HL-60 (cell line): ENCODE measurements at regions not wholly inside any gene's neighbourhood (a gene's known extent, or its start where the extent isn't known, plus 50 kb on each side); places are given as distances from the start of the nearest gene placed in this dataset.

Experiments
- DNase-seq, 2 experiments: peaks; one replicate each; pipeline ENCODE4 v3.0.0-alpha.2; 2010 to 2020; ENCODE audit warnings: low read depth in 1 of 2, low spot score in 1 of 2
- H3K27ac ChIP-seq: fragments of 250-450 bp; sonication (Bioruptor Pico); replicated peaks from 2 replicates; pipeline ENCODE4 v1.5.1; 2020; ENCODE audit warnings: mild to moderate bottlenecking, moderate library complexity
- H3K27me3 ChIP-seq: fragments of 250-450 bp; sonication (Bioruptor Pico); 2 replicates; pipeline ENCODE4 v1.5.1; 2021; ENCODE audit warnings: mild to moderate bottlenecking, moderate library complexity; ENCODE audit not compliant: insufficient read depth, poor library complexity, severe bottlenecking
- H3K4me3 ChIP-seq: replicated peaks from 2 replicates; pipeline ENCODE4 v1.5.1; 2011; ENCODE audit warnings: mild to moderate bottlenecking, control low read depth, low read length; ENCODE audit not compliant: insufficient read depth
- GABPA ChIP-seq: IDR thresholded peaks from 2 replicates; pipeline ENCODE4 v1.6.1; 2012; ENCODE audit warnings: low read depth
- POLR2AphosphoS5 ChIP-seq: IDR thresholded peaks from 2 replicates; pipeline ENCODE4 v1.6.1; 2012; ENCODE audit warnings: low read depth
- SPI1 ChIP-seq: IDR thresholded peaks from 2 replicates; pipeline ENCODE4 v1.6.1; 2012; ENCODE audit warnings: low read depth, mild to moderate bottlenecking, borderline replicate concordance
- TF ChIP-seq, protein P1 (sequence below): IDR thresholded peaks from one replicate; pipeline ENCODE4 v1.5.1; 2011; ENCODE audit warnings: low read length, control low read depth, inconsistent platforms; ENCODE audit not compliant: insufficient read depth
- TF ChIP-seq, protein P2 (sequence below): IDR thresholded peaks from 2 replicates; pipeline ENCODE4 v1.6.1; 2012; ENCODE audit warnings: low read depth; ENCODE audit not compliant: insufficient replicate concordance

DNA sequence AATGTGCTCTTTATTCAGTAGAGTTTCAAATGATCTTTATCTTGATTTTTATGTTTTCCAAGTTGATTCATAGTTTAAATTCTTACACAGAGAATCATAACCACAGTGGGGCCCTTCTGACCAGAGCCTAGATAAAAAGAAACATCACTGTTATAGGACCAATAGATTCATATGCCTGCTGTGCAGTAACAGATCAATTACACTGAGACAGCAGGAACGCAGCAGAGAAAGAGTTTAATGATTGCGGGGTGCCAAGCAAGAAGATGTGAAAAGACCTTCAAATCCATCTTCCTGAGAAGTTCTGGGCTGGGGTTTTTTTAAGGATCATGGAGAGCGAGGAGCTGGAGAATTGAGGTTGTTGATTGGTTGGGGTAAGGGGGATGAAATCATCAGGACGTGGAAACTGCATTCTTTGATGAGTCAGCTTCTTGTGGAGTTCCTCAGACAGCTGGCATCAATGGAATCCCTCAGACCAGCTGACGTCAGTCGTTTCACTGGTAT, 346.6 kb downstream of the TBC1D4 start:
- DNase-seq, result no peak
- Histone ChIP-seq H3K27me3 (no peaks in the 10 kb centered on the region), H3K4me3 (no peak overlapping the region), H3K27ac (no peak overlapping the region)
- TF ChIP-seq, protein P1, sequence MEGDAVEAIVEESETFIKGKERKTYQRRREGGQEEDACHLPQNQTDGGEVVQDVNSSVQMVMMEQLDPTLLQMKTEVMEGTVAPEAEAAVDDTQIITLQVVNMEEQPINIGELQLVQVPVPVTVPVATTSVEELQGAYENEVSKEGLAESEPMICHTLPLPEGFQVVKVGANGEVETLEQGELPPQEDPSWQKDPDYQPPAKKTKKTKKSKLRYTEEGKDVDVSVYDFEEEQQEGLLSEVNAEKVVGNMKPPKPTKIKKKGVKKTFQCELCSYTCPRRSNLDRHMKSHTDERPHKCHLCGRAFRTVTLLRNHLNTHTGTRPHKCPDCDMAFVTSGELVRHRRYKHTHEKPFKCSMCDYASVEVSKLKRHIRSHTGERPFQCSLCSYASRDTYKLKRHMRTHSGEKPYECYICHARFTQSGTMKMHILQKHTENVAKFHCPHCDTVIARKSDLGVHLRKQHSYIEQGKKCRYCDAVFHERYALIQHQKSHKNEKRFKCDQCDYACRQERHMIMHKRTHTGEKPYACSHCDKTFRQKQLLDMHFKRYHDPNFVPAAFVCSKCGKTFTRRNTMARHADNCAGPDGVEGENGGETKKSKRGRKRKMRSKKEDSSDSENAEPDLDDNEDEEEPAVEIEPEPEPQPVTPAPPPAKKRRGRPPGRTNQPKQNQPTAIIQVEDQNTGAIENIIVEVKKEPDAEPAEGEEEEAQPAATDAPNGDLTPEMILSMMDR, result no peak
- TF ChIP-seq POLR2AphosphoS5, result no peak
- TF ChIP-seq, protein P2, sequence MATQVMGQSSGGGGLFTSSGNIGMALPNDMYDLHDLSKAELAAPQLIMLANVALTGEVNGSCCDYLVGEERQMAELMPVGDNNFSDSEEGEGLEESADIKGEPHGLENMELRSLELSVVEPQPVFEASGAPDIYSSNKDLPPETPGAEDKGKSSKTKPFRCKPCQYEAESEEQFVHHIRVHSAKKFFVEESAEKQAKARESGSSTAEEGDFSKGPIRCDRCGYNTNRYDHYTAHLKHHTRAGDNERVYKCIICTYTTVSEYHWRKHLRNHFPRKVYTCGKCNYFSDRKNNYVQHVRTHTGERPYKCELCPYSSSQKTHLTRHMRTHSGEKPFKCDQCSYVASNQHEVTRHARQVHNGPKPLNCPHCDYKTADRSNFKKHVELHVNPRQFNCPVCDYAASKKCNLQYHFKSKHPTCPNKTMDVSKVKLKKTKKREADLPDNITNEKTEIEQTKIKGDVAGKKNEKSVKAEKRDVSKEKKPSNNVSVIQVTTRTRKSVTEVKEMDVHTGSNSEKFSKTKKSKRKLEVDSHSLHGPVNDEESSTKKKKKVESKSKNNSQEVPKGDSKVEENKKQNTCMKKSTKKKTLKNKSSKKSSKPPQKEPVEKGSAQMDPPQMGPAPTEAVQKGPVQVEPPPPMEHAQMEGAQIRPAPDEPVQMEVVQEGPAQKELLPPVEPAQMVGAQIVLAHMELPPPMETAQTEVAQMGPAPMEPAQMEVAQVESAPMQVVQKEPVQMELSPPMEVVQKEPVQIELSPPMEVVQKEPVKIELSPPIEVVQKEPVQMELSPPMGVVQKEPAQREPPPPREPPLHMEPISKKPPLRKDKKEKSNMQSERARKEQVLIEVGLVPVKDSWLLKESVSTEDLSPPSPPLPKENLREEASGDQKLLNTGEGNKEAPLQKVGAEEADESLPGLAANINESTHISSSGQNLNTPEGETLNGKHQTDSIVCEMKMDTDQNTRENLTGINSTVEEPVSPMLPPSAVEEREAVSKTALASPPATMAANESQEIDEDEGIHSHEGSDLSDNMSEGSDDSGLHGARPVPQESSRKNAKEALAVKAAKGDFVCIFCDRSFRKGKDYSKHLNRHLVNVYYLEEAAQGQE, result no peak
- TF ChIP-seq SPI1, result no peak
- TF ChIP-seq GABPA, result no peak

DNA sequence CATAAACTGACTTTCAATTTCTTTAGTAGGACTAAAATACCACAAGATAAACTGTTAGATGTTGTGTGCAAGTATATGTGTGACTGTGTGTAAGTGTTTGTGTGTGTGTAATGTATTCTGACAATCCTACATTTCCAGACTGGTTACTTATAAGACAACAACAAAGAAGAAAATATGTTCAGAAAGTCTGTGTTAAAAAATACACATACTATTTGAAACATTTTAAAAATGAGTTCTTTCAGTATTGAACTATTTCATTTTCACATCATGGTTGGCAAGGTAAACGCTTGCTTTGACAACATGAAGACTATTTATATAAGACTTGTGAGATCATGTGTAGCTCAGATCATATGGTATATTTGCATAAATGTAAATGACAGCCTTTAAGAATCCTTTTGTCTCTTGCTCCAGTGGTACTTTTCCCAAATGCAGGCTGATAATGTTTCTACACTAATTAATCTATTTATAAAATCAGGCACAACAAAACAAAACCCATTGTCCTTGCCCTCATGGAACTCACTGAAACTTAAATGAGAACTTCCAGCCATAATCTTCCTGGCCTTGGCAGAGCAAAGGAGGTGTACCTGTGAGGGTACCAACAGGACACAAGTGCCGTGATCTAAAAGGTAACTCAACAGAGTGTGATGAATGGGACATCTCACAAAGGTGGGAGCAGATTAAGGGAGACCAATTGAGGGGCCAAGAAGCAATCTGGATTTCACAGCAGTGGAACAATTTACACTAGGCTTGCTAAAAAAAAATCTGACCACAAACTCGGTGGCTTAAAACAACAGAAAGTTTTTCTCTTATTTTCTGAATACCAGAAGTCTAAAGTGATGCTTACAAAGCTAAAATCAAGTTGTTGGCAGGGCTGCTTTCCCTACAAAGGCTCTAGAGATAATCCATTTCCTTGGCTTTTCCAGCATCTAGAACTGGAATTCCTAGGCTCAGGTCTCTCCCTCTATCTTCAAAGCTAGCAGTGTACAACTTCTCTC, 349.0 kb downstream of the TBC1D4 start:
- TF ChIP-seq, protein P2, result no peak
- TF ChIP-seq, protein P1, result no peak
- TF ChIP-seq POLR2AphosphoS5 (no peak), SPI1 (no peak), GABPA (no peak)
- no peak overlapping the region for H3K4me3 ChIP-seq
- no peaks in the 10 kb centered on the region for H3K27me3 ChIP-seq
- DNase-seq, result no peak
- no peak overlapping the region for H3K27ac ChIP-seq

DNA sequence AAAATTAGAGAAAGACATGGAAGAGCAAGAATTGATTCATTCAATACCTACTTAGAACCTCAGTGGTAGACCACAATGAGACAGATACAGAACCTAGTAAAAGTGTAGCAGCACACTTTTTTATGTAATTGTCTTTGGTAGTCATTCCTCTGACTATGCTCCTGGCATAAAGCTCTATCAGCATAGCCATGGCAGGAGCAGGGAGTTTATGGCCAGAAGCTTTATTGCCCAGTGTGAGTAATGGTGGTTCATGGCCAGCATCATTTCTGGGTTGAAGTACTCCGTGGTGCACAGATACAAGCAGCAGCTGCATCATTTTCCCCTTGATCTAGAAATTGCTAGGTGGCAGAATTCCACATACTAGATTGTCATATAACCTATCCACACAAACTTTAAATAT, 352.6 kb downstream of the TBC1D4 start:
- Histone ChIP-seq H3K4me3 (no peak overlapping the region), H3K27ac (no peak overlapping the region), H3K27me3 (no peaks in the 10 kb centered on the region)
- TF ChIP-seq GABPA, result no peak
- TF ChIP-seq, protein P1, result no peak
- TF ChIP-seq SPI1, result no peak
- TF ChIP-seq, protein P2, result no peak
- TF ChIP-seq POLR2AphosphoS5, result no peak
- DNase-seq, result no peak
